ENCODE measurements at regions not wholly inside any gene's neighbourhood (a gene's known extent, or its start where the extent isn't known, plus 50 kb on each side); places are given as distances from the start of the nearest gene placed in this dataset.

- TF ChIP-seq CTCF (IDR thresholded peaks at IDR 0.05): no peak
- no peaks in the 10 kb centered on the region for H3K27me3 ChIP-seq
- no peak for DNase-seq (ENCODE audit: low spot score)
These were observed 179.1 kb downstream of the KCNA5 start for GRCh38 chr12:5222729-5223128.

GRCh38 chr12:5223881-5224280, 180.2 kb downstream of the KCNA5 start:
- Histone ChIP-seq H3K27me3 (no peaks in the 10 kb centered on the region), H3K36me3 (no peaks in the 10 kb centered on the region), H3K4me3 (no peak overlapping the region), H3K27ac (no peak overlapping the region), H3K9me3 (no peaks in the 10 kb centered on the region), H3K4me1 (no peaks in the 10 kb centered on the region)
- no peak for TF ChIP-seq CTCF (IDR thresholded peaks at IDR 0.05)
- DNase-seq (ENCODE audit: low spot score): no peak

More at GRCh38 chr12:5222729-5223128, 179.1 kb downstream of the KCNA5 start:
- H3K4me1 ChIP-seq: no peaks in the 10 kb centered on the region
- no peak overlapping the region for H3K4me3 ChIP-seq
- no peak overlapping the region for H3K27ac ChIP-seq
- H3K36me3 ChIP-seq: no peaks in the 10 kb centered on the region
- H3K9me3 ChIP-seq: no peaks in the 10 kb centered on the region

- no peak for DNase-seq (ENCODE audit: low spot score)
- TF ChIP-seq CTCF (IDR thresholded peaks at IDR 0.05): no peak
- no peaks in the 10 kb centered on the region for H3K9me3 ChIP-seq
- H3K4me3 ChIP-seq: no peak overlapping the region
- H3K27ac ChIP-seq: no peak overlapping the region
- no peaks in the 10 kb centered on the region for H3K27me3 ChIP-seq
- no peaks in the 10 kb centered on the region for H3K4me1 ChIP-seq
- H3K36me3 ChIP-seq: no peaks in the 10 kb centered on the region
These were observed 182.9 kb downstream of the KCNA5 start for GRCh38 chr12:5226581-5226980.

GRCh38 chr12:5227708-5228373, 184.2 kb downstream of the KCNA5 start:
- no peaks in the 10 kb centered on the region for H3K27me3 ChIP-seq
- H3K36me3 ChIP-seq: no peaks in the 10 kb centered on the region
- no peak overlapping the region for H3K4me3 ChIP-seq
- H3K27ac ChIP-seq: no peak overlapping the region
- no peak for TF ChIP-seq CTCF (IDR thresholded peaks at IDR 0.05)
- DNase-seq (ENCODE audit: low spot score): no peak
- no peaks in the 10 kb centered on the region for H3K9me3 ChIP-seq
- no peaks in the 10 kb centered on the region for H3K4me1 ChIP-seq

- H3K27me3 ChIP-seq: no peaks in the 10 kb centered on the region
- H3K9me3 ChIP-seq: no peaks in the 10 kb centered on the region
- no peak overlapping the region for H3K4me3 ChIP-seq
- no peak for TF ChIP-seq CTCF (IDR thresholded peaks at IDR 0.05)
- H3K4me1 ChIP-seq: no peaks in the 10 kb centered on the region
- DNase-seq (ENCODE audit: low spot score): no peak
- no peaks in the 10 kb centered on the region for H3K36me3 ChIP-seq
- H3K27ac ChIP-seq: no peak overlapping the region
These were observed 186.5 kb downstream of the KCNA5 start for GRCh38 chr12:5230156-5230555.

GRCh38 chr12:5230861-5231260, 187.2 kb downstream of the KCNA5 start:
- no peak for DNase-seq (ENCODE audit: low spot score)
- Histone ChIP-seq H3K4me1 (no peaks in the 10 kb centered on the region), H3K27me3 (no peaks in the 10 kb centered on the region), H3K4me3 (no peak overlapping the region), H3K36me3 (no peaks in the 10 kb centered on the region), H3K9me3 (no peaks in the 10 kb centered on the region), H3K27ac (no peak overlapping the region)
- TF ChIP-seq CTCF (IDR thresholded peaks at IDR 0.05): no peak
